ENCODE measurements at regions not wholly inside any gene's neighbourhood (a gene's known extent, or its start where the extent isn't known, plus 50 kb on each side); places are given as distances from the start of the nearest gene placed in this dataset.

GRCh38 chr3:11719406-11720303, 75.9 kb upstream of the VGLL4 start:
- TF ChIP-seq CTCF (IDR thresholded peaks at IDR 0.05; ENCODE audit: low read length, missing control alignments) = no peak
- DNase-seq (ENCODE audit: low read depth) = peak; percentile 58
- H3K4me3 ChIP-seq (replicated peaks; ENCODE audit: low read depth, low read length) = peak overlapping the region; percentile 78

- peak overlapping the region; percentile 78 for H3K4me3 ChIP-seq (replicated peaks; ENCODE audit: low read depth, low read length)
- peak; percentile 51 for DNase-seq (ENCODE audit: low read depth)
- TF ChIP-seq CTCF (IDR thresholded peaks at IDR 0.05; ENCODE audit: low read length, missing control alignments) = no peak
Observed at GRCh38 chr3:11718637-11719405, 75.1 kb upstream of the VGLL4 start.

GRCh38 chr3:11717768-11718636, 74.3 kb upstream of the VGLL4 start:
- peak overlapping the region; percentile 78 for H3K4me3 ChIP-seq (replicated peaks; ENCODE audit: low read depth, low read length)
- TF ChIP-seq CTCF (IDR thresholded peaks at IDR 0.05; ENCODE audit: low read length, missing control alignments) = no peak
- peak; percentile 65 for DNase-seq (ENCODE audit: low read depth)

- no peak for TF ChIP-seq CTCF (IDR thresholded peaks at IDR 0.05; ENCODE audit: low read length, missing control alignments)
- H3K4me3 ChIP-seq (replicated peaks; ENCODE audit: low read depth, low read length) = peak overlapping the region; percentile 78
Observed at GRCh38 chr3:11717301-11717700, 73.6 kb upstream of the VGLL4 start.

GRCh38 chr3:11716573-11717290, 73.0 kb upstream of the VGLL4 start:
- H3K4me3 ChIP-seq (replicated peaks; ENCODE audit: low read depth, low read length) = no peak overlapping the region
- TF ChIP-seq CTCF (IDR thresholded peaks at IDR 0.05; ENCODE audit: low read length, missing control alignments) = no peak
- DNase-seq (ENCODE audit: low read depth) = no peak

More at GRCh38 chr3:11717301-11717700, 73.6 kb upstream of the VGLL4 start:
- peak; percentile 60 for DNase-seq (ENCODE audit: low read depth)

GRCh38 chr3:11713171-11713570, 69.5 kb upstream of the VGLL4 start:
- no peak for TF ChIP-seq CTCF (IDR thresholded peaks at IDR 0.05; ENCODE audit: low read length, missing control alignments)
- no peak overlapping the region for H3K4me3 ChIP-seq (replicated peaks; ENCODE audit: low read depth, low read length)
- DNase-seq (ENCODE audit: low read depth) = no peak

All from fibroblast of pulmonary artery (primary cell).